IPS DF 6.9 (cell line): ENCODE measurements at regions not wholly inside any gene's neighbourhood (a gene's known extent, or its start where the extent isn't known, plus 50 kb on each side); places are given as distances from the start of the nearest gene placed in this dataset.
A peak's percentile ranks its signal among the peaks of the same experiment; 100 is the strongest.

Source experiments
- DNase-seq: peaks from one replicate; pipeline ENCODE4 v3.0.0-alpha.2; 2013; ENCODE audit warnings: low read depth, low spot score
- H3K27ac ChIP-seq: one replicate; pipeline ENCODE4 v1.5.1; 2013; ENCODE audit warnings: low read length, control low read depth
- H3K27me3 ChIP-seq: 2 replicates; pipeline ENCODE4 v1.6.1; 2013; ENCODE audit warnings: mild to moderate bottlenecking, low read length; ENCODE audit not compliant: control insufficient read depth, insufficient read depth
- H3K36me3 ChIP-seq: 2 replicates; pipeline ENCODE4 v1.6.1; 2013; ENCODE audit warnings: low read length; ENCODE audit not compliant: control insufficient read depth, insufficient read depth
- H3K4me1 ChIP-seq: 2 replicates; pipeline ENCODE4 v1.6.1; 2013; ENCODE audit warnings: low read length; ENCODE audit not compliant: control insufficient read depth, insufficient read depth
- H3K4me3 ChIP-seq: 2 replicates; pipeline ENCODE4 v1.5.1; 2013; ENCODE audit warnings: mild to moderate bottlenecking, low read length
- H3K9me3 ChIP-seq: 2 replicates; pipeline ENCODE4 v1.6.1; 2013; ENCODE audit warnings: low read length, inconsistent platforms; ENCODE audit not compliant: control insufficient read depth, insufficient read depth
- WGBS: extraction: QIAGEN DNeasy Blood & Tissue Kit; methylation state at CpG from one replicate; pipeline ENCODE4 v1.1.7; 2013; ENCODE audit warnings: mixed read lengths, missing lambda C conversion rate; ENCODE audit not compliant: insufficient read length, insufficient coverage; 5-methylcytosine and 5-hydroxymethylcytosine counted together

DNA sequence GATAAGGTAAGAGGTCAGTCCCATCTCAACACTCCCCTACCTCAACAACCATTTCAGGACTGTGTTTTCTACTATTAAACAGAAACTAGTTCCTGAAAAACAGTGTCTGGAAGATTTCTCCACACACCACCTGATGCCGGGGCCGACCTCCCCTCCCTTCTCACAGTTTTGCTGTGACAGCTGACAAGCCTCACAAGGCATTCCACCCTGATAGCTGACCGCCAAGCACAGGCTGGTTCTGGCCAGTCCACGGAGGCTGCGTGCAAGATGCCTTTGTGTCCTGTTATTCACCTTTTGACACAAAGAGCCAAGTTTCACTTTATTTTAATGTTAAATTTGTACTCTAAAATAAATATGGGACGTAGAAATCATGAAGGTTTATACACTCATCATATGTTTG, 758.6 kb downstream of the PDHA2 start:
- DNase-seq, result no peak
- H3K36me3 ChIP-seq, result no peaks in the 10 kb centered on the region
- no peak overlapping the region for H3K27ac ChIP-seq
- H3K4me1 ChIP-seq, result no peaks in the 10 kb centered on the region
- H3K4me3 ChIP-seq, result no peak overlapping the region
- no peaks in the 10 kb centered on the region for H3K9me3 ChIP-seq
- WGBS, result no CpG with 5 or more reads among the region's 6 CpGs
- H3K27me3 ChIP-seq, result no peaks in the 10 kb centered on the region

DNA sequence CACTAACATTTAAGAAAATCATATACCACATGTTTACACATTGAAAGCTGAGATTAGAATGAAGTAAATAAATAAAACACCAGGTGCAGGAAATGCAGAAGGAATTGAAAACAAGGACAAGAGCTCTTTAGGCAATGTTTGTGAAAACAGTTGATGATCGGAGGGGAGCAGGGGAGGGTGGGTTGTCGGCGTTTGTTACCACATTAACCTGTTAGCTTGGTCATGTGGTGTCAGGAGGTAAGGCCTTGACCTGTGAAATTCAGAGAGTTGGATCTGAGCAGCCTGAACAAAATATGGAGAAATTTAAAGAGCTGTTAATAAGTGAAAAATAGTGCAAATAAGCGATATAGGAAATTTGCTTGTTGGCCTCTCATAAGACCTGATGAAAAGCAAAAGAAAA, 759.9 kb downstream of the PDHA2 start:
- H3K27me3 ChIP-seq, result no peaks in the 10 kb centered on the region
- no peak overlapping the region for H3K27ac ChIP-seq
- H3K9me3 ChIP-seq, result no peaks in the 10 kb centered on the region
- no peak for DNase-seq
- H3K4me3 ChIP-seq, result no peak overlapping the region
- no CpG with 5 or more reads among the region's 4 CpGs for WGBS
- H3K36me3 ChIP-seq, result no peaks in the 10 kb centered on the region
- H3K4me1 ChIP-seq, result no peaks in the 10 kb centered on the region

DNA sequence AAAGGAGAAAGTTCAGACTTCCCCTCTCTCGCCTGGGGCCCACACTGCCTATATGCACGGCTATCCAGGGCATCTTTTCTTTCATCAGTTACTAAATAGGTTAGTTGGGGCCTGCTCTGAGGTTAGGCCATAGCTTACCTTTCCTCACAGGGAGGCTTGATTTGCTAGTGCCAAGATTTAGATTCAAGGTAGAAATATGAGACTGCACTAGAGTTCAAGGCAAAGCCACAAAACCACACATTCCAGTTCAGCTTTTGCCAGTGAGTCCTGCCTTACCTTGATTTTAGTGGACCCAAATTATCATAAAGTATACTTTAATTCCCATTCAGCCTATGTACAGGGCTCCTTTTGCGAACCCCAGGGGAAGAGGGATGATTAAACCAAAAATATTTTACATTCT, 762.8 kb downstream of the PDHA2 start:
- no peaks in the 10 kb centered on the region for H3K36me3 ChIP-seq
- H3K4me1 ChIP-seq, result no peaks in the 10 kb centered on the region
- no peak for DNase-seq
- H3K27ac ChIP-seq, result no peak overlapping the region
- WGBS, result no CpG with 5 or more reads among the region's 3 CpGs
- H3K27me3 ChIP-seq, result no peaks in the 10 kb centered on the region
- no peak overlapping the region for H3K4me3 ChIP-seq
- H3K9me3 ChIP-seq, result no peaks in the 10 kb centered on the region

DNA sequence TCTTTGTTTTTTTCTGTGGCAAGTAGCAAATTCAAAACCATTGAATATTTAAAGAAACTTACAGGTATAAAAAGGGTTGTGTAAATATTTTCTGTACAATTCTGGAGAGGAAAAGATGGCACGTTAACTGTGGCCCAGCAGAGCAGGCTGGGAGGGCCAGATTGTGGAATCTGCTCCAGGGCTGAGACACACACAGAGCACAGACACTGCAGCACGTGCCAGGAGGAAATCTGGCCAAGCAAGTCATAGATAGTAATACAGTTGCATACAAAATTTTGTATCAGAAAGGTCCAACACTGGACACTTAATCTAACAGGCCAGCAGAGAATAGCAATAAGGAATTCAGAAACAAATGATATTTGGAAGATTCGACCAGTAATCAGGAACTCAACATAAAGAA, 763.7 kb downstream of the PDHA2 start:
- Histone ChIP-seq H3K4me3 (no peak overlapping the region), H3K9me3 (no peaks in the 10 kb centered on the region), H3K36me3 (no peaks in the 10 kb centered on the region), H3K27ac (no peak overlapping the region), H3K4me1 (no peaks in the 10 kb centered on the region), H3K27me3 (no peaks in the 10 kb centered on the region)
- WGBS, result no CpG with 5 or more reads among the region's 3 CpGs
- DNase-seq, result no peak

DNA sequence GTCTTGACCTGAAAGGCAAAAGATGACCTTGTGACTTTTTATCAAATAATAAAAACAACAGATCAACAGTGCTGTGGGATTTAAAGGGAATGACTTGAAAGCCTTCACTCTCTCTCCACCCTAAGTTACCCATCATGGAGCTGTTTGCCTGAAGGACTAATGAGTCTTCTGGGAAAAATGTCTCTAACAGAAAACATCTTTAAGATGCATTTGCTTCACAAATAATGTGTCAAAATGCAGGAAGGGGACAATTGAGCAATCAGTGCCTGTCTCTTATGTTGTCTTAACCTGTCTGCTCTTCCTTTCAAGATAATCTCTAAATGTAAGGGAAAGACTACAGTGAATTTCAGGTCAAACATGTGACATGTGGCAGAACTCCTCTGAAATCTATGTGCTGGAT, 766.6 kb downstream of the PDHA2 start:
- DNase-seq, result no peak
- no peak overlapping the region for H3K27ac ChIP-seq
- H3K9me3 ChIP-seq, result no peaks in the 10 kb centered on the region
- no peaks in the 10 kb centered on the region for H3K4me1 ChIP-seq
- no peaks in the 10 kb centered on the region for H3K36me3 ChIP-seq
- no peak overlapping the region for H3K4me3 ChIP-seq
- no peaks in the 10 kb centered on the region for H3K27me3 ChIP-seq

GRCh38 chr4:96626023-96626422, 786.1 kb downstream of the PDHA2 start:
- Histone ChIP-seq H3K36me3 (no peaks in the 10 kb centered on the region), H3K4me1 (no peaks in the 10 kb centered on the region), H3K27ac (no peak overlapping the region), H3K27me3 (no peaks in the 10 kb centered on the region), H3K9me3 (no peaks in the 10 kb centered on the region), H3K4me3 (no peak overlapping the region)
- DNase-seq, result no peak
- WGBS, result no CpG with 5 or more reads among the region's 3 CpGs

DNA sequence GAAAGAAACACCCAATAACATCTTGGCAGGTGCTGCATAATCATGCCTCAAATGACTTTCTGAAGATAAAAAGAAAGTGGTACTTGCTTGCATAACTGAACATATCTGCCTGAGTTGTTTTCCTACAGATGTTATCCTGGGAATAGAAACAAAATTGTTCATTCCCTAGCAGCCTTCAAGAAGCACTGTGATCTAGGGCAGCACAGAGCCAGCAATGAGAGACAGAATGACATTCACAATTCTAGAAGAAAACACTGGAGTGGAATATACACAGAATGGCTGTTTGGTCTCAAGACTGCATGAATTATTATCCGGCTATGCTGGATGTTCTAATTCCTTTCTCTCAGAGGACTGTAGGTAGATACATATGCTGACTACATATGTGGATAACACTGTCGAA, 790.9 kb downstream of the PDHA2 start:
- H3K9me3 ChIP-seq, result no peaks in the 10 kb centered on the region
- no CpG with 5 or more reads among the region's 2 CpGs for WGBS
- H3K36me3 ChIP-seq, result no peaks in the 10 kb centered on the region
- no peak overlapping the region for H3K27ac ChIP-seq
- no peak overlapping the region for H3K4me3 ChIP-seq
- no peaks in the 10 kb centered on the region for H3K4me1 ChIP-seq
- no peaks in the 10 kb centered on the region for H3K27me3 ChIP-seq
- DNase-seq, result no peak

DNA sequence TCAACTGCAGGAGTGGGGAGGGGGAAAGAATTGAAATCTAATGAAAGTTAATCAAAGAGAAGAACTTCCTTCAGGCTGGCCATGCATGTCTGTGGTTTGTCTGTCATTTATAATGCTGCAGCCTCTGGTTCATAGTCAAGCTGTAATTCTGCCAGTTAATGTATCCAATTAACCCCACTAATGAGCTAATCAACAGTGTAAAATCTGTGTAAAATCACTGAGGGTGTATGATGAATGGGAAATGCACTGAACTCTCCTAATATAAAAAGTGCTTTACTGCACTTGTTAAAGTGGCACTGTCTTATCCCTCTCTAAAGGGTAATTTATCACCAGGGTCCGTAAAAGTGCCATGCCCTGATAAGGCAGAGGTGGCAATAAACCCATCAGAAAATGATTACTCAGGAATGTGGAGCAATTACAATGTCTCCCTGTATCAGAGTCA, 798.1 kb downstream of the PDHA2 start:
- no peaks in the 10 kb centered on the region for H3K36me3 ChIP-seq
- WGBS, result no CpG with 5 or more reads among the region's 1 CpG
- no peak for DNase-seq

GRCh38 chr4:96639932-96640331, 800.0 kb downstream of the PDHA2 start:
- no peak overlapping the region for H3K4me3 ChIP-seq

More for the DNA sequence above, 798.1 kb downstream of the PDHA2 start:
- no peak overlapping the region for H3K27ac ChIP-seq
- no peaks in the 10 kb centered on the region for H3K9me3 ChIP-seq
- H3K4me1 ChIP-seq, result no peaks in the 10 kb centered on the region
- no peak overlapping the region for H3K4me3 ChIP-seq
- no peaks in the 10 kb centered on the region for H3K27me3 ChIP-seq

DNA sequence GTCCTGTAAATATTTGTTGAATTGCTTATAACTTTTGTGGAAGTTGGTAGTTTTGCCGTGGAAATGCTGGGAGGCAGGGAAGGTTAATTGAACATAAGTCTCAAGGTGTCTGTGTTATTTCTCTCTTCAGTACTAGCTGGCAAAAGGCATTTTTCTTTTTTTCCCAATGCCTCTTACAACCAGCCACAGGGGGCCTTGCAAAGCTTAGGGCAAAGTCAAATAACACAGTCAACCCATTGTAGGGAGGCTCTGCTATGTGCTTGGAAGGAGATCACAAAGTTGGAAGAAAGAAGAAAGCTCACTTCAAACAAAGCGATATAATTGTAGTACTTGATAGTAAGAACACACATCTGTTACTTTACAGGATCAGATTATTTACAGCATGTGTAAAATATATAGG, 802.6 kb downstream of the PDHA2 start:
- no peaks in the 10 kb centered on the region for H3K9me3 ChIP-seq
- H3K27me3 ChIP-seq, result no peaks in the 10 kb centered on the region
- WGBS, result no CpG with 5 or more reads among the region's 2 CpGs
- no peaks in the 10 kb centered on the region for H3K4me1 ChIP-seq
- no peak overlapping the region for H3K4me3 ChIP-seq
- no peak overlapping the region for H3K27ac ChIP-seq
- DNase-seq, result peak; percentile 2
- H3K36me3 ChIP-seq, result no peaks in the 10 kb centered on the region

More at GRCh38 chr4:96639932-96640331, 800.0 kb downstream of the PDHA2 start:
- H3K36me3 ChIP-seq, result no peaks in the 10 kb centered on the region
- H3K27me3 ChIP-seq, result no peaks in the 10 kb centered on the region
- no peak for DNase-seq
- no peak overlapping the region for H3K27ac ChIP-seq
- H3K4me1 ChIP-seq, result no peaks in the 10 kb centered on the region
- H3K9me3 ChIP-seq, result no peaks in the 10 kb centered on the region

DNA sequence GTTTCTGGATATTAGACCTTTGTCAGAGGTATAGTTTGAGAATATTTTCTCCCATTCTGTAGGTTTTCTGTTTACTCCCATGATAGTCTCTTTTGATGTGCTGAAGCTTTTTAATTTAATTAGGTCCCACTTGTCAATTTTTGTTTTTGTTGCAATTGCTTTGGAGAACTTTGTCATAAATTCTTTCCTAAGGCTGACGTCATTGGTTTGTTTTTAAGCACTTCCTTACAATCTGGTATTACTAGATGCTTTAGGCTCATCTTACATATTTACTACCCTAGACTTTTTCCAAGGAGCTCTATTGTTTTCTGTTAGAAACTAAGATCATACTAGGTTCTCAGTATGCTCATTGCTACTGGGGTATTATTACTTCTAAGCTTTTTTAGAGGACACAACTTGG, 806.3 kb downstream of the PDHA2 start:
- H3K36me3 ChIP-seq, result no peaks in the 10 kb centered on the region
- H3K4me1 ChIP-seq, result no peaks in the 10 kb centered on the region
- H3K9me3 ChIP-seq, result no peaks in the 10 kb centered on the region
- no peaks in the 10 kb centered on the region for H3K27me3 ChIP-seq
- no peak for DNase-seq
- no peak overlapping the region for H3K4me3 ChIP-seq
- H3K27ac ChIP-seq, result no peak overlapping the region
- WGBS, result no CpG with 5 or more reads among the region's 1 CpG
